ENCODE measurements at regions not wholly inside any gene's neighbourhood (a gene's known extent, or its start where the extent isn't known, plus 50 kb on each side); places are given as distances from the start of the nearest gene placed in this dataset.
A peak's percentile ranks its signal among the peaks of the same experiment; 100 is the strongest.

- DNase-seq (ENCODE audit: low read depth in 2 of 2), result no peak
These were observed 144.6 kb upstream of the MAP9 start for GRCh38 chr4:155521382-155521781.

DNA sequence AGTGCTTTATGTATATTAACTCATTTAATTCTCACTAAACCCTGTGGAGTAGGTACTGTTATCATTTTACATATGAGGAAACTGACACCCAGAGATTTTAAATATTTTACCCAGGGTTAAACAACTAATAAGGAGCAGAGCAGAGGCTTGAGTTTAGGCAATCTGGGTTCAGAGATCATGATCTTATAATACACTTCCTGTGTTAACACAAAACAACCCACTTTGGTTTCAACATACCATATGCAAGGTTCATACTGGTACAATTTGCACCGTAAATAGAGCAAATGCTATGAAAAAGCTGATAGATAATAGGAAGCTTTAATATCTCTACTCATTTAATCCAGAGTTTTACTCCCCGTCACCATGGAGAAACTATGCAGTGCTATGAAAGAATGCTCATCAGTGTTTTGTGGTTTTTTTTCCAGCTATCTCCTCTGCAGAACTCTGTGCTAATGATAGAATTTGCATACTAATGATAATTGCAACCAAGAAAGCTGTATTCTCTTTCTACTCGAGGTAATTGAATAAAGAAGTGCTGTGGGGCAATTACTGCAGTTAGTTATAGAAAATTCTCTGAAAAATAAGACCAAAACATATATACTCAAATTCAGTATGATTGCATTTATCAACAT is 138.8 kb upstream of the MAP9 start:
- DNase-seq (ENCODE audit: low read depth in 2 of 2), result no peak

DNA sequence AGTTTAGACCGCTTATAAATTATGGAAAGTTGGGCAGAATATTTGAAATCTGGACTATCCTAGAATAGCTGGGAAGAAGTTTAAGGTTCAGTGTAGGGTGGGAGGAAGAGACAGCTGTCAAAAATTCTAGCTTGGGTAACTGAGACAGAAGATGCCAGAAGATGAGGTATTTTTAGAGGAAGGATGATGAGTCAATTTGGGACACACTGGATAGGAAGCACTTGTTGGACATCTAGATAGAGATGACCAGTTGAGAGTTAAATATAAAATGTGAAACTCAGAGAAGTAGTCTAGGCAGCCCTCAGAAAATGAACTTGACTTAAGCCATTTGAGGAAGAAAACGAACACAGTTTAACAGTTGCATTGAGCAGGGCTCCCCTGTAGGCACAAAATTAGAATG is 137.9 kb upstream of the MAP9 start:
- DNase-seq (ENCODE audit: low read depth in 2 of 2), result no peak

DNA sequence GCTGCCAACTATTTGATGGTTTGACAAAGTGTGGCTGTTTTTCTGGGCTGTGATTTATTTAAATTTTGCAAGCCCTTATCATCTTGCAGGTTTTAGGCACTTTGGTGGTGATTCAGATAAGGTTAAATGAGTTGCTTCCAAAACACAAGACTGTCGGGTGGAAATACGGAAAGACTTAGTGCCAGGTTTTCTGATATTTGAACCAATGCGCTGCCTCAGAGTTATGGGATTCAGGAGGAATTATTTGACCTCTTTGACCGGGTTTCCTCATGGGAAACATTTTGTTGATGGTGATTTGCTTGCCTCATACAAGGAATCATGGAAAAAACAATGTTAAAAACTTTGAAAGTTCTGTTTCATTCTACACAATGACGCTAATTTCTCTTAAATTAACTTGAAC is 136.1 kb upstream of the MAP9 start:
- peak; percentile 66 to 97 for DNase-seq (ENCODE audit: low read depth in 2 of 2)

DNA sequence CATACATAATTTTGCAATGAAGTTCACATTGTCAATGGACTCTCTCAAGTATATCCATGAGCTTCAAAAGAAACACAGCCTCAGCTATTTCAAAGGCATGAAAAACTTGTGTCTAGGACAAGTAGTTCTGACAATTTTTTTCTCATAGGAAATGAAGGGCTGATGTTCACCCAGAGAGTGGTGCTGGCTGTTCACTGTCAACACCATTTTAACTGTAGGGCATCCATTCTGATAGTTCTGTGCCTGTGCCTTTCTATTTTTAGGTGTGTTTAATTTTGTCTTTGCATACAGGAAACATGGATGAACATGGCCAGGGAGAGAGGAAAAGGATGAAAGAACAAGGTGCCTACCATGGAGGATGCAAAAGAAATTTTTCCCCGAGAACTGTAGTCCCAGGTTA is 135.3 kb upstream of the MAP9 start:
- no peak for DNase-seq (ENCODE audit: low read depth in 2 of 2)

- DNase-seq (ENCODE audit: low read depth in 2 of 2), result no peak
These were observed 134.0 kb upstream of the MAP9 start for GRCh38 chr4:155510771-155511170.

DNA sequence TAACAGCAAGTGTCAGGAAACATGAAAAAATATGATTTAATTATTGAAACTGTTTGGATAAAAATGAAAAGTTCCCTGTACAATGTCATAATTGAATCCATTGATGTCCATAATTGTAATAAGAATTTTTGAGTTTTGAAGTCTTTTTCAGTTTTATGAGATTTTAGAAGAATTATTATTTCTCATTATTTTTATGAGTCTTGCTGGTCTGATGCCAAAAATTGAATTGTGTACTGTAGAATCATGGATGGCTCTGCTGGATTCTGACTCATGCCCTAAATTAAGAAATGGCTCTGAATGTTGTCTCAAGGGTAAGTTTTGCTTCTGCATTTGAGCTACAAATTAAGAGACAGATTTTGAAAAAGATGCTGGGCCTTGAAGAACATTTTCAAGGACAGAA is 132.8 kb upstream of the MAP9 start:
- no peak for DNase-seq (ENCODE audit: low read depth in 2 of 2)

DNA sequence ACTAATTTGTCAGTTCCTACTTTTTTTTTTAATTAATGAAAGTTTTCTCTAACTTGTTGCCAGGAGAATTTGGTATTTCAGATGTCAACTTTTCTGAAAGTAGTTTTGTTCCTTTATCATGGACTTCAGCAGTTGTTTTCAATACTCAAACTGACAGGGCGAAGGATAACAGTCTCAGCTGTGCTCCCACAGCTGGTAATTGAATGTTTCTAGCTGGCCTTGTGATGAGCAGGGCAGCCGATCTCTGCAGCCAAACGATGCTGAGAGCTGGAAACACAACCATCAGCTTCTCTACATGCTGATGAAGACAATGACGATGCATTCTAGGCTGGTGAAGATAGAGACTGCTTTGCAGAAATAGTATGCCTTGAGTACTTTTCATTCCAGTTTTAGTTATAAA is 130.0 kb upstream of the MAP9 start:
- no peak for DNase-seq (ENCODE audit: low read depth in 2 of 2)

DNA sequence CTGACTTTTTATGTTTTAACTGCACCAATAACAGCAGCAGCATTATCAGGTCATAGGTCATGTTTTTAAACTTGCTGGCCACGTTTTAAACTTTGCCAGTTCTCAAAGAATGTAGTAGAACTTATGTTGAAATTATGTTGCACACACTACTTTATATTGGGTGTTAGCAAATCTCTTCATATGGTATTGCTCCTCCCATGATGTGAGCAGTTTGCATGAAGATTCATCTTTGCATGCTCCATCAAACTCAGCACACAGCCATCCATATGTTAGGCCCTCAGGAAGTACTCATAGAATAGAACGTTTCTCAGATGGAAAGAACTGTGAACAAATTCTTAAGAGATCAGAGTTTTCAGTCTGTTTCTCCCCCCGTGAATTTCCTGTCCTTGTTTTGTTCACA is 128.6 kb upstream of the MAP9 start:
- no peak for DNase-seq (ENCODE audit: low read depth in 2 of 2)

DNA sequence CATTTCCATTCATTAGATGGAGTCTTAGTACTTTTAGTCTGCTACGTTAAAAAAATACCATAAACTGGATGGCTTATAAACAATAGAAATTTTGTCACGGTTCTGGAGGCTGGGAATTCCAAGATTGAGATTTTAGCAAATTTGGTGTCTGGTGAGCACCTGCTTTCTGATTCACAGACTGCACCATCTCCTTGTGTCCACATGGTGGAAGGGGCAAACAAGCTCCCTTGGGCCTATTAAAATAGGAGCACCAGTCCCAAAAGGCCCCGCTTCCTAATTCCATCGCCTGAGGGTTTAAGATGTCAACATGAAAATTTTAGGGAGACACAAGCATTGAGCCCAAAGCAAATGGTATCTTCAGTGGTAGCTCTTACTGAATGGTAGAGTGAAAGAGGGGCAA is 120.5 kb upstream of the MAP9 start:
- DNase-seq (ENCODE audit: low read depth in 2 of 2), result no peak

GRCh38 chr4:155496294-155496626 is 119.5 kb upstream of the MAP9 start:
- DNase-seq (ENCODE audit: low read depth in 2 of 2), result no peak

DNA sequence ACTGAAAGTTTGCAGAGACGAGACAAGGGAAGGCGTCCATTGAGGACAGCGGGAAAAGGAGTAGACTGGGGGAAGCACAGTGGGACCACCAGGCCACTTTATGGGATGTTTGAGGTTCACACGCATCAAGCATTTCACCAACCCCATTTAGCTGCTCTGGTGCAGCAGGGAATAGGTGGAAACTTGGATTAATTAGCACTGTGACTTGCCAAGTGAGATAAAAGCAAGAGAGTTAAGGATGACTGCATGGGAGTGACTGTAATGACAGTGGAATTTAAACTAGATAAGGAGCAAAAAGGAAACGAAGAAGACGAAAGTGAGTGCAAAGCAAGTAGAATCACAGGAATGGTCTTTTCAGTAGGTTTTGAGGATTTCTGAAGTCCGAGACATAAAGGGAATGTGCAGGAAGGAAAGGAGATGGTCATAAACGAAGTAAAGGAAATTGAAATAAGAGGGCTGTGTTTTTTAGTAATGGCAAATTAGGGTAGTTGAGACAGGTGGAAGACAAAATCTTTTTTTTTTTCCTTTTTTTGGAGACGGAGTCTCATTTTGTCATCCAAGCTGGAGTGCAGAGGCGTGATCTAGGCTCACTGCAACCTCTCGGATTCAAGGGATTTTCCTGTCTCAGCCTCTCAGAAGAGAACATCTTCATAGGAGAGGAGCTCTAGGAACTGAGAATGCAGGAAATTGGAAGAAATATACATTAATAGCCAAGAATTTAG is 119.0 kb upstream of the MAP9 start:
- no peak for DNase-seq (ENCODE audit: low read depth in 2 of 2)

DNA sequence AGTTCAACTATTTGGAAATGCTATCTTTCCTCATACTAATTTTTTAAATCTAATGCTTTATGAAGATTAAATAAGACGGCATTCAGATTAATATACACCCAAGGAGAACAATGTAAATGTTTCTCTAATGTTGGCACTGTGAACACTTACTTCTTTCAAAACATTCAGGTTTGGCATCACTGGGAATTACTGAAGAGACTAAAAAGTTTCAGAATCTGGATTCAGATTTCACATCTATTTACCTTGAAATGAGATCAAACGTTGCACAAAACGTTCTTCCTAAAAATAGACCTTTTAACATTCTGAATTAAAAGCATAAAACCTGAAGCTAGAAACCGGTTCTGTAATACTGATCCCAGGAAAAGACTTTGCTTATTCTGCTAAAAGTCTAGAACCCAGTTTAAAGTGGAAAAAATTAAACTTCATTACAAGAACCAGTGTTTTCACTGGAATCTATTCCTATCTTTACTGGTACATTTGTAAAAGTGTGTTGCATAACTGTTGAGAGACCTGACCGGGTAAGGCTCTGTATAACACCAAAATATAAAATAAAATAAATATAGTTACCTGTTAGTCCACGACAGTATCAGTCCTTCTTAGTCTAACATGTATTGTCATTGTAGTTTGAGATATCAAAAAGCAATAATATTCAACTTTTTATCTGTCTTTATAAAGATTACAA is 117.4 kb upstream of the MAP9 start:
- DNase-seq (ENCODE audit: low read depth in 2 of 2), result no peak

DNA sequence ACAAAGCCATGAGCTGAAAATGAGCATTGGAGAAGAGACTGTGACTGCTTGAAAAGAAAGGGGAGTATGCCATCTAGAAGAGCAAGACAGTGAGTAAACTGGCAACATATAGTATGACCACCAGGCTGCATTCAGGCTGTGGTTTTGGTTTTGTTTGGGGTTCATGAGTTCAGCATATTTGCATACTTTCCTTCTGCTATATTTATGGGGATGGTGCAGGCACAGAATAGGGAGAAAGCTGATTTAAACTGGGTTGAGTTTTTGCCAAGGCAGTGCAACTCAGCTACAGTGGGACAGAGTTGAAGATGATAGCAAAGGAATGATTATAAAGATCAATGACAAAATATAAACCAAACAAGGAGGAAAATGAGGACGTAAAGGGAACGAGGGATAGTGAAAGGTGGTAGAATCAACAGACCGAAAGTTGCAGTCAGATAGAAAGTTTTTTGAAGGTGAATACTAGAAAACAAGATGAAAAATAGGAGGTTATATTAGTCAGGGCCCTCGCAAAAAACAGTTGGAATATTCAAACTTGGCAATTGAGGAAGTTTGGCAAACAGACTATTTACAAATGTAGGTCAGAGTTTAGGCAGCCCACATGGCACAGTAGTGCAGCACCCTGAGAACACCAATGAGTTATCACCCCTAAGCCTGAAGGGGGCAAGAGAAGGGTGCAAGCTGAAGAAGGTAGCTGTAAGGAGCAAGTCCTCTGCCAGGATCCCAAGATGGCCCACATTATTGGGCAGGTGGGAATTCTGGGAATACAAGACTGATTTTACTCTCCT is 114.8 kb upstream of the MAP9 start:
- no peak for DNase-seq (ENCODE audit: low read depth in 2 of 2)

DNA sequence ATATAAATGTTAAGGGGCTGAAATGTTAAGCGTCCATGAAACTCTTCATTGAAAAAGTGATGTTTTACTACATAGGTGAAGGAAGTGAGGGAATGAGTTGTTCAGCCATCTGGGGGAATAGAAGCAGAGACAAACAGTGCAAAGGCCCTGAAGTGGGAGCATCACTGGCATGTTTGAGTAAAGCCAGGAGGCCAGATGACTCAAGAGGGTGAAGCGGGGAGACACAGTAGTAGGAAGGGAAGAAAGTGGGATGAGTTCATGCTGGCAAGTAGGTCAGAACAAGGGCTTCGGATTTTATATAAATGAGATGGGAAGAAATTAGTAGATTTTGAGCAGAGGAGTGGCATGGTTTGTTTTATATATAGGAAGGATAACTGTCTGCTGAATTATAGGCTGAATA is 112.5 kb upstream of the MAP9 start:
- no peak for DNase-seq (ENCODE audit: low read depth in 2 of 2)

GRCh38 chr4:155488691-155489090 is 111.9 kb upstream of the MAP9 start:
- no peak for DNase-seq (ENCODE audit: low read depth in 2 of 2)

DNA sequence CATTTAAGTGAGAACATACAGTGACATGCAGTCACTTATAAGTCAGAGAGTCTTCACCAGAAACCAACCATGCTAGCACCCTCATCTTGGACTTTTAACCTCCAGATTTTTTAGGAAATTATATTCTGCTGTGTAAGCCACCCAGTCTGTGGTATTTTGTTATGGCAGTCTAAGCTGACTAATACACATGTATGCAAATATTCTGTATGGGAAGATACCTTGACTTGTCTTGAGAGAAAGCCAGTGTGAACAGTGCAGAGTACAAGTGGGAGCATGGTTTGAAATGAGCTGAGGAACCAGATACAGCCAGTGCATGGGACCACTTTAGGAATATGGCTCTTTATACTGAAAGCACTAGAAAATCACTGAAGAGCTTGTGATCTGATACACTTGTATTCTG is 110.4 kb upstream of the MAP9 start:
- DNase-seq (ENCODE audit: low read depth in 2 of 2), result no peak

DNA sequence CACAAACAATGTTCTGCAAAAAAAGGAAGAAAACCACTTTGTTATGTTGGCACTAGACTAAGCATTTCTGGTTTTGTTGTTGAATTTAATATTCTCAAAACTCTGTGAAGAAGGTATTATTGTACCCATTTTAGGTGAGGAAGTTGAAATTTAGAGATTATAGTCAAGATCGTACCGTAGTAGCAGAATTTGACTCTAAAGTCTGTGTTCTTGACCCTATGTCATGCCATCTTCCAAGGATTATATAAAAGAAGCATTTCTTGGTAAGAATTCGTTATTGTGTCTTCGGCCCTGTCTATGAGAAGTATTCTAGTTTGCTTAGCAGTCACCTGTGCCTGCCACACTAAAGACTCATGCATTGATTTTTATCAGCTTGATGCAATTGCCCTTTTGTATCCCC is 104.4 kb upstream of the MAP9 start:
- no peak for DNase-seq (ENCODE audit: low read depth in 2 of 2)

DNA sequence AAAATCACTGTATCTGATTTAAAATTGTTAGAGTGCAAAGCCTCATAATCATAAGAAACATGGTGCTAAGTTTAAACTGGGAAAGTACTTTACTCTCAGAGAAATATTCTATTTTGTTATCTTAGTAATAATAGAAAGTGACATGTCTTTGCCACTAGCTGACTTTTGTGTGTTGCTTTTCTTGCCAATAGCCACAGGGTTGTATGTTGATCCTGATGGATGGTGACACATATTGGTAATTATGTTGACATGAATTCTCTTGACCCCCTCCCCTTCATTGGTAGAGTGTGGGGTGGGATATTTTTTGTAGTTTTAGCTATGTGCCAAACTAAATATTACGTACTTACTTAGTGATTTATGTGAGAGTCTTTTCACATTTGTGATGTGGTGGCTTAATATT is 103.1 kb upstream of the MAP9 start:
- no peak for DNase-seq (ENCODE audit: low read depth in 2 of 2)

- DNase-seq (ENCODE audit: low read depth in 2 of 2), result no peak
These were observed 101.6 kb upstream of the MAP9 start for GRCh38 chr4:155478336-155478835.

DNA sequence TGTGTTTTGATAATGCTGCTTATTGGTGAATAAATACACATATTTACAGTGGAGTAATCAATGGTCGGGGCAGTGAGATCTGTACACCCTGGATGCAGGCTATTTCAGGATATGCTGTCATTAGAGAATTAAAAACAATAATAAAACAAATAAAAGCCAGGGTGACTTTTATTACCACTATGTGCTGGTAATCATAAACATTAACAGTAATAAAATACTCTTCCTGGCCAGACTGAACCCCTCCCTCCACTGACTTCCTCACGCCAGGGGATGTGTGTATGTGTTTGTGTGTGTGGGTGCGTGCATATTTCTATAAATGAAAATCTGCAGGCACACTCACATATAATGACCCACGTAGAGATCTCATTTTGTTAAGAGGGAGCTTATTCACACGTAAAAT is 98.0 kb upstream of the MAP9 start:
- peak; percentile 11 to 33 for DNase-seq (ENCODE audit: low read depth in 2 of 2)

DNA sequence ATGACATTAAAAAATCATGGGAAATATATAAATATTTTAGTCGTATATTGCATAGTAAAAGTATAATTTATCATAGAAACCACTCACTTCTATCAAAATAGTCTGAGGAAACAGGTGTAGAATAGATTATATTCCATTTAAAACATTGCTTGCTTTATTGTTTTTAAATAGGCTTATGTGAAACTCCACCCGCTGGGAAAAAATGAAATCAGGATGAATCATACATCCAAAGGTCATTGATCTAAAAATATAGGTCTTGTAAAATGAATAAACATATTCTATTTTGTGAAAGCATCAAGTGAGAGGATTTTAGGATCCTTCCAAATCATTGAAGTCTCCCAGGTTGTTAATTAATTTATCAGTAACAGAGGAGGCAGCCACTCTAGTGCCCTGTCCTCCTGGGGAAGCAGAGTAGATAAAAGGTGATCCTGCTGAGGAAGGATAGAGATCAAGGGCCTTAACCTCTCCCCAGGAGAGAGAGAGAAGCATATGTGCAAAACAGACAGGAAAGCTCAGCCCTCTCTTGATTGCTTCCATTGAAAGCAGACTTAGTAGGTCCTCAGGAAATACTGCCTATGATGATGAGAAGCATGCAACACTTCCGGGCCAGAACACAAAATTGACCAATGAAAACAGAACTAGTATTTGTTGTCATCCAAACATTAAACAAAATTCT is 96.8 kb upstream of the MAP9 start:
- DNase-seq (ENCODE audit: low read depth in 2 of 2), result peak; percentile 31 to 82
